ENCODE measurements at regions not wholly inside any gene's neighbourhood (a gene's known extent, or its start where the extent isn't known, plus 50 kb on each side); places are given as distances from the start of the nearest gene placed in this dataset.

GRCh38 chr5:100479079-100479688 lies 56.0 kb upstream of the FAM174A start:
- DNase-seq: peak in 1 of 2 experiments; percentile 32

DNA sequence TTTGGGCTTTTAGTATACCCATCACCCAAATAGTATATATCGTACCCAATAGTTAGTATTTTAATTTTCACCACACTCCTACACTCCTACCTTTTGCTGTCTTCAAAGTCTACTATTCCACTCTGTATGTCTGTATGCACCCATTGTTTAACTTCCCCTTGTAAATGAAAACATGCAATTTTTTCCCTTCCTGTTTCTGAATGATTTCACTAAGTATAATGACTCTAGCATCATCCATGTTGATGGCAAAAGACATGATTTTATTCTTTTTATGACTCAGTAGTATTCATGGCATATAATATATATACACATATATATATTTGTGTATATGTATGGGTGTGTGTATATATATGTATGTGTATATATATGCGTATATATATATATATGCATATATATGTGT lies 63.1 kb upstream of the FAM174A start:
- no peak for DNase-seq

- DNase-seq: no peak
Measured at GRCh38 chr5:100469767-100470166, 65.4 kb upstream of the FAM174A start.

GRCh38 chr5:100464418-100464817 lies 70.8 kb upstream of the FAM174A start:
- no peak for DNase-seq

DNA sequence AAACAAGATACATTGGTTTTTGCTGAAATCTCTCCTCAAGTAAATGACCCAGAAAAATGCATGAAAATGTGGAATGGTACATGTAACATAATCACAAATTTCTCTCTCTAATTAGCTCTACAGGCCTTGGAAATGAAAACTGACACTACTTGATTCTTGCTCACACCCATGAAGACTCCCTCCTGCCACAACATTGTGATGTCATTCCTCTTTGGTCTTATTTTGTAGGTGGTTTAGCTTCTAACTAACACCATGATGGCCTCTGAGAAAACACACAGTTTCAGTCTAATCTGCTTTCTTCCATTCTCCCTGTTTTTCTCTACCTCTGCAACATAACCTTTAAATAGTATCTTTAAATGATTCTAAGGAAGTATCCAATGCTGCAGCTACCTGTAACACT lies 78.6 kb upstream of the FAM174A start:
- DNase-seq: no peak

DNA sequence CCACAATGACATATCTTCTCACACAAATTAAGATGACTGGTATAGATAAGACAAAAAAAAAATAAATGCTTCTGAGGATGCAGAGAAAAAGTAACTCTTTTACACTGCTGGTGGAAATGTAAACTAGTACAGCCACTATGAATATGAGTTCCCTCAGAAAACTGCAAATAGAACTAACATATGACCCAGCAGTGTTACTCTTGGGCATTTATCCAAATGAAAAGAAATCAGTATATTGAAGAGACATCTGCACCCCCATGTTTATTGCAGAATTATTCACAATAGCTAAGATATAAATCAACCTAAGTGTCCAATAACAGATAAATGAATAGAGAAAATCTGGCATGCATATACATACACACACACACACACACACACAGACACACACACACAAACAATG lies 83.0 kb upstream of the FAM174A start:
- no peak for DNase-seq

- DNase-seq: no peak
Measured at GRCh38 chr5:100448111-100448528, 87.1 kb upstream of the FAM174A start.

GRCh38 chr5:100446879-100447430 lies 88.2 kb upstream of the FAM174A start:
- no peak for DNase-seq

DNA sequence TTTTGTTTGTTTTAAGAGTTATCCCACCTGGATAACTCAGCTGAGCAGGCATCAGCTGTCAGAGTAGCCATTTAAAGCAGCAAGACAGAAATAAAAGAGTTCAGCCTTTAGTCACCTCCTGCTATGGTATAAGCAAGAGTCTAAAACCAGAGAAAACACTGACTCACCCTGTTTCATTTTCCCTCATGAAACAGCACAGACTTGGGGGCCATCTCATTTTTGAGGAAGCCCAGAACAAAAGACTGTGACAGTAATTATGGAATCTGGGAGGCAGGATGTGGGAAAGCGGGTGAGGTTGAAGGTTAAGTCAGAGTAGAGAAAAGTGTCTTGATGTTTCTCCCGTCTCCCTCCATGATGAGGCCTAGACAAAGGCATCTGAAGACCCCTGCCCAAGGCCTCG lies 90.2 kb upstream of the FAM174A start:
- no peak for DNase-seq

GRCh38 chr5:100434815-100435214 lies 100.4 kb upstream of the FAM174A start:
- peak; percentile 6 to 19 for DNase-seq

GRCh38 chr5:100432741-100433140 lies 102.4 kb upstream of the FAM174A start:
- no peak for DNase-seq

DNA sequence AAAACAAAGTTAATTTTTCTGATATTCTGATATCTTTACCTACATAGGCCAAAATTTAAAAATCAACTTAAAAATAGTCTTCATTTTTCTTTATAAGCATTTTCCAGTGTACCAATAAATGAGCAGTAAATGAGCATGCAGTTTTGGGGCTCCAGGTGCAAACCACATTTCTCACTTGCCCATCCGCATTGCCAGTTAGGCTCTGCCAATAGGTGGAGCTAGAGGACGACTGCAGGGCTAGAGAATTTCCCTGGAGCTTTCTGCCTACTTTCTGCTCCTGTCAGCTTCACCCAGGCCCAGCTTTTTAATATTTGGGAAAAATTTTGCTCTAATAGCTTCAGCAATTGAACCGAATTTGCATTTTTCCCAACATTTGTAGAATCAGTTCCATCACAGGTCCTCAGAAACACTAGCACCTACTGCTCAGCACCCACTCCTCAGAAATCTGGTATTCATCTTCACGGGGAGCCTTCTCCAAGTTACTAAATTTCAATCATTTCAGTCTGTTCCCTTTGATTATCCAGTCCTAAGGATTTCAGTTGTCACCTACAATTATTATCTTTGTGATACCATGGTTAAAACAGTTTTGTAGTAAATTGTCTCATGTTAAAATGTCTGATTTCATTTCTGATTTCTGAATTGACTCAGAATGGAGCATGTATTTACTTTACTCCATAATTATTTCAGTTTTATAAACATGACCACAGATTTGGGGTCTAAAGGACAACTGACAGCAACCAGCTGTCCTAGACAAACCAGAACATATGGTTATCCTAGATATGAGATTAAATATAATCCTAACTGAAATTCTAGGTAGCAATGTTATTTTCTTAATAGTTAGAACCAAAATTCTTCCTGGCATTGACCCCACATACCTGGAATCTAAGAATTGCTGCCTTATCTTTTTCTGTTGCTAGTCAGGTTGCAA lies 104.6 kb upstream of the FAM174A start:
- peak; percentile 43 to 66 for DNase-seq

- DNase-seq: no peak
Measured at GRCh38 chr5:100424787-100425186, 110.4 kb upstream of the FAM174A start.

GRCh38 chr5:100424017-100424416 lies 111.2 kb upstream of the FAM174A start:
- DNase-seq: no peak

- no peak for DNase-seq
Measured at GRCh38 chr5:100423330-100423729, 111.8 kb upstream of the FAM174A start.

DNA sequence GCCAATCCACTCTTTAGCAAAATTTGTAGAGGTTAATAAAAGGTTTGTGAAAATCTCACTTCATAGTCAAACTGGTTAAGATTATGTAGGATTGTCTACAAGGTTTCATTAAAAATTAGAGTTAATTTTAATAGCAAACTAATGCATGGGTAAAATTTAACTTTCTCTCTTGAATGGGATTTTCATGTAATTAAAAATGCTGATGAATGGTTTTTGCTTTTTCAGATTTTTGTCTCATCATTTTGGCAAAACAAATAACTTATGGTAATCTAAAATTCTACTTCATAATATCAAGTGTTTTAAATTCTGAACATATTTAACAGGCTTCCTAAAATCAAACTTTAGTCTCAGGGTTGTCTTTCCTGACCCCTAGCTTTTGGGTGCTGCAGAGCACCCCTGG lies 113.8 kb upstream of the FAM174A start:
- no peak for DNase-seq

DNA sequence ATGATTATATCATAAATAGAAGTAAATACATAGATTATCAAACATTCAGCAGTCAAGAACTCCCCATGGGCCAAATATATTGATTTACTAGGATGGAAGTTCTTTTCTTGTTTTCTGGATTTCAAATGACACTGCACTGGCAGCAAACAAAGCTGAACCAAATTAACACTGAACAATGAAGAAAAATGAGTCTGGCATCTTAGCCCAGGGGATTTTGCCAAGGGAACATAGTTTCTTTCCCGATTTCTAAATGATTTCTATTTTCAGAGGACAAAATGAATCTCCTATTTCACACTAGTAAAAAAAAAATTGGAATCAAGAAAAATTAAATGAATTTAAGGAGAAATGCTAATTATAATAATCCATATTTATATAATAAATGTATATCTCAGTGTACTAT lies 116.9 kb upstream of the FAM174A start:
- no peak for DNase-seq

DNA sequence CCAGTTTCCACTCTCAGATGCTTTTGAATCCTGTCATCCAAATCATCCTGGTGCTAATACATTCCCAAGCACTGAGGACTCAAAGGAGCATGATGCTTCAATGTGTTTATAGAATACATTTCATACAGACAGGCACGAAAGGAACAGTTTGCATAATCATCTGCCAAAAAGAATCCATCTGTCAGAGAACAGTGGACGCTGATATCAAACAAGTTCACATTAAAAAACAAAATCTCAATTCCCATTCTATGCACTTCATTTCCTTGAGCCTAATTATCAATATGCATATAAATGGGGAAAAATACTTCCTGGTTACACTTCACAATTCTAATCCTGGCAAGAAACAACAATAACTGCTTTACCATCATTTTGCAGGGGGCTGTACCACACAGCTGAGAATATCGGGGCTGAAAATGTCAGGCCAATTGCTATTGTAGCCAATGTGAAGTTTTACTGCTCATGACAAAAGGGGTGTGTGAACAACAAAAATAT lies 125.5 kb upstream of the FAM174A start:
- DNase-seq: no peak

GRCh38 chr5:100407053-100407452 lies 128.1 kb upstream of the FAM174A start:
- DNase-seq: no peak

- no peak for DNase-seq
Measured at GRCh38 chr5:100406640-100407039, 128.5 kb upstream of the FAM174A start.

DNA sequence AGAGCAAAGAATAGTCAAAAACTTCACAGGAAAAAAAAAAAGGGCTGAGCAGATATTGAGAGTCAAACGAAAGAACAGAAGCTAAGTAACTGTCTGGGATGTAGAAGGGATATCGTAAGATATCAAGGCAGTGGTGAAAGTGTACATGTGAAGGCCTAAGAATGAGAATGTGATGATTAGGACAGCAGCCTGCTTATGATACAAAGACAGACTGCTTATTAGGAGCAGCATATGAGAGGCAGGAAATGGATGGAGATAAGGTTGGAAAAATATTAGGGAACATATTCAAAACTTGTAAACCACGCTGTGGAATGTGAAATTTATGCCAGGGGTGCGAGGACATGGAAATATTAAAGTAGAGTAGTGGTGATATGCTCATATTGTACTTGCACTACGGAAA lies 133.1 kb upstream of the FAM174A start:
- DNase-seq: no peak

DNA sequence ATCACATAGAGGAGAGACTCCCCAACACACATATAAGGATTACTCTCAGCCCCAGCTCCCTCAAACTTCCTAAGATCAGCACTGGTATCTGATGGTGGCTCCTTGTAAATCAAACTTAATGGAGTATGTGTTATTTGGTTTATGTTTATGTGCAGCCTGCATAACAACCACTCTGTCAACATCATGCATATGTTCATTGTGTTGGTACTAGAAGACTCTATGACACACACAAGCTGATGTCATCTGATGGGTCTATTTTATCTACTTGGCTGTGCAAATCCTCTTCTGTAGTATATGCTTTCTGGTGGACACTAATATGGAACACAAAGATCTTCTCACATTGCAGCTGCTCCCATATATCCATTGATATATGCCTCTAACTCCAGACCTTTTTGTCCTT lies 134.0 kb upstream of the FAM174A start:
- no peak for DNase-seq

- DNase-seq: peak; percentile 7 to 10
Measured at GRCh38 chr5:100398815-100399214, 136.4 kb upstream of the FAM174A start.
